PC-9 (cell line): ENCODE measurements at regions not wholly inside any gene's neighbourhood (a gene's known extent, or its start where the extent isn't known, plus 50 kb on each side); places are given as distances from the start of the nearest gene placed in this dataset.
"Not testable (repeated sequence)": the region's sequence is repeated elsewhere in the genome, so short reads cannot be mapped to it uniquely, and the experiment has no call there.

ENCODE experiments used
- BruUV-seq: library from RNA; stranded (reverse); fragments of 400-500 nt; replicated peaks from 2 replicates; lab custom pipeline; 2021; lab: Mats Ljungman, UMichigan
- CTCF ChIA-PET: fragments of 300-600 bp; sonication (Branson Sonifier 250); formaldehyde crosslinking; loops from one replicate; lab custom pipeline; 2022; ENCODE audit warnings: antibody characterized with exemption; lab: Charles Lee
- POLR2A ChIA-PET: fragments of 300-600 bp; sonication (Branson Sonifier 250); formaldehyde crosslinking; loops from one replicate; lab custom pipeline; 2022; ENCODE audit warnings: antibody characterized with exemption; ENCODE audit not compliant: unreplicated experiment; lab: Charles Lee
- DNase-seq, 2 experiments: peaks; one replicate each; pipeline versions ENCODE4 v3.0.0 to v3.0.0-alpha.2; 2015 to 2022; ENCODE audit warnings: mixed read lengths in 1 of 2
- H2AFZ ChIP-seq: fragments of 200-600 bp; sonication (generic); 2 replicates; pipeline ENCODE4 v1.8.1; 2017; ENCODE audit warnings: antibody characterized with exemption
- H3F3A ChIP-seq: fragments of 200-600 bp; sonication (generic); 2 replicates; pipeline ENCODE4 v1.8.1; 2017; ENCODE audit warnings: antibody characterized with exemption, mild to moderate bottlenecking, low read depth; ENCODE audit not compliant: insufficient read depth
- H3K27ac ChIP-seq: fragments of 200-600 bp; sonication (generic); 2 replicates; pipeline ENCODE4 v1.6.1; 2016; ENCODE audit warnings: mixed run types
- H3K27me3 ChIP-seq: fragments of 200-600 bp; sonication (generic); 2 replicates; pipeline ENCODE4 v1.6.1; 2016; ENCODE audit warnings: low read depth, mixed run types; ENCODE audit not compliant: insufficient read depth
- H3K36me3 ChIP-seq: fragments of 200-600 bp; sonication (generic); 2 replicates; pipeline ENCODE4 v1.6.1; 2016; ENCODE audit warnings: low read depth, mixed run types
- H3K4me1 ChIP-seq: fragments of 200-600 bp; sonication (generic); replicated peaks from 2 replicates; pipeline ENCODE4 v1.6.1; 2016; ENCODE audit warnings: mixed run types; ENCODE audit not compliant: insufficient read depth
- H3K4me2 ChIP-seq: fragments of 200-600 bp; sonication (generic); 2 replicates; pipeline ENCODE4 v1.6.1; 2017; ENCODE audit warnings: mixed run types
- H3K4me3 ChIP-seq: fragments of 200-600 bp; sonication (generic); 2 replicates; pipeline ENCODE4 v1.6.1; 2016; ENCODE audit warnings: mixed run types
- H3K79me2 ChIP-seq: fragments of 200-600 bp; sonication (generic); 2 replicates; pipeline ENCODE4 v1.6.1; 2017; ENCODE audit warnings: low read depth, mixed run types
- H3K9me2 ChIP-seq: fragments of 200-600 bp; sonication (generic); 2 replicates; pipeline ENCODE4 v1.8.1; 2017; ENCODE audit warnings: mild to moderate bottlenecking; ENCODE audit not compliant: insufficient read depth
- H3K9me3 ChIP-seq: fragments of 200-600 bp; sonication (generic); 2 replicates; pipeline ENCODE4 v1.8.1; 2016; ENCODE audit warnings: low read depth; ENCODE audit not compliant: insufficient read depth
- H4K20me1 ChIP-seq: fragments of 200-600 bp; sonication (generic); 2 replicates; pipeline ENCODE4 v1.8.1; 2017; ENCODE audit not compliant: insufficient read depth
- CTCF ChIP-seq: fragments of 200-600 bp; sonication (generic); conservative IDR thresholded peaks from 2 replicates; pipeline ENCODE4 v1.6.1; 2017; ENCODE audit warnings: mixed run types, antibody characterized with exemption, mild to moderate bottlenecking, moderate library complexity
- EZH2 ChIP-seq: fragments of 200-600 bp; sonication (generic); IDR thresholded peaks from 2 replicates; pipeline ENCODE4 v1.8.0; 2017; ENCODE audit warnings: antibody characterized with exemption, low read depth
- intact Hi-C: fragments of 100-400 bp; cut with micrococcal nuclease; formaldehyde crosslinking; loops from one replicate; pipeline ENCODE4 v1.10.0; 2022; ENCODE audit not compliant: unreplicated experiment

- Histone ChIP-seq H4K20me1 (no peaks in the 10 kb centered on the region), H3K4me1 (no peaks in the 10 kb centered on the region), H3K27ac (no peak overlapping the region), H3K4me3 (no peak overlapping the region), H3K9me2 (no peaks in the 10 kb centered on the region), H3K36me3 (no peaks in the 10 kb centered on the region), H3K79me2 (no peaks in the 10 kb centered on the region), H3K4me2 (no peak overlapping the region), H3F3A (no peaks in the 10 kb centered on the region), H2AFZ (no peak overlapping the region), H3K27me3 (no peaks in the 10 kb centered on the region), H3K9me3 (no peaks in the 10 kb centered on the region)
- intact Hi-C loops = no loop called here
- CTCF ChIA-PET = no interaction called here
- TF ChIP-seq EZH2 = no peak
- POLR2A ChIA-PET = no interaction called here
- no TSS peak for BruUV-seq
- no peak for DNase-seq
These were observed 80.5 kb upstream of the ADGRA3 start for GRCh38 chr4:22596409-22596808.

- Histone ChIP-seq H3K36me3 (no peaks in the 10 kb centered on the region), H3K9me2 (no peaks in the 10 kb centered on the region), H3F3A (no peaks in the 10 kb centered on the region), H3K4me3 (no peak overlapping the region), H3K9me3 (no peaks in the 10 kb centered on the region), H2AFZ (no peak overlapping the region), H3K4me1 (no peaks in the 10 kb centered on the region), H4K20me1 (no peaks in the 10 kb centered on the region), H3K27ac (no peak overlapping the region), H3K27me3 (no peaks in the 10 kb centered on the region), H3K4me2 (no peak overlapping the region), H3K79me2 (no peaks in the 10 kb centered on the region)
- DNase-seq = no peak
- intact Hi-C loops = no loop called here
- POLR2A ChIA-PET = no interaction called here
- BruUV-seq = no TSS peak
- no peak for TF ChIP-seq CTCF
- no peak for TF ChIP-seq EZH2
- CTCF ChIA-PET = no interaction called here
These were observed 81.6 kb upstream of the ADGRA3 start for GRCh38 chr4:22597471-22597870.

GRCh38 chr4:22598113-22599047 lies 82.5 kb upstream of the ADGRA3 start:
- H3K9me3 ChIP-seq, H3K4me1 ChIP-seq, H3K27me3 ChIP-seq, H3K27ac ChIP-seq, H3K4me3 ChIP-seq, DNase-seq, H3K4me2 ChIP-seq, H3K79me2 ChIP-seq, H4K20me1 ChIP-seq, H3K9me2 ChIP-seq, H3K36me3 ChIP-seq, POLR2A ChIA-PET, H2AFZ ChIP-seq, CTCF ChIA-PET, H3F3A ChIP-seq, intact Hi-C loops, BruUV-seq: not testable (repeated sequence)

- H3K4me3 ChIP-seq, POLR2A ChIA-PET: not testable (repeated sequence)
These were observed 83.5 kb upstream of the ADGRA3 start for GRCh38 chr4:22599228-22599928.

GRCh38 chr4:22599929-22600432 lies 84.1 kb upstream of the ADGRA3 start:
- H3K79me2 ChIP-seq, H3K36me3 ChIP-seq, H3F3A ChIP-seq, H3K27me3 ChIP-seq, H3K4me1 ChIP-seq, intact Hi-C loops, H3K27ac ChIP-seq, H2AFZ ChIP-seq, CTCF ChIA-PET, POLR2A ChIA-PET, DNase-seq, H4K20me1 ChIP-seq, BruUV-seq, H3K4me3 ChIP-seq, H3K9me3 ChIP-seq, H3K9me2 ChIP-seq, H3K4me2 ChIP-seq: not testable (repeated sequence)

More at GRCh38 chr4:22599228-22599928, 83.5 kb upstream of the ADGRA3 start:
- H3K9me3 ChIP-seq, H3F3A ChIP-seq, H3K9me2 ChIP-seq, H3K4me2 ChIP-seq, intact Hi-C loops, H2AFZ ChIP-seq, H3K27me3 ChIP-seq, H4K20me1 ChIP-seq, H3K4me1 ChIP-seq, DNase-seq, BruUV-seq, H3K79me2 ChIP-seq, H3K27ac ChIP-seq, CTCF ChIA-PET, H3K36me3 ChIP-seq: not testable (repeated sequence)

GRCh38 chr4:22601638-22602037 lies 85.8 kb upstream of the ADGRA3 start:
- CTCF ChIA-PET = not testable (repeated sequence)

More at GRCh38 chr4:22601638-22602037, 85.8 kb upstream of the ADGRA3 start:
- H2AFZ ChIP-seq, H3K9me2 ChIP-seq, H3K9me3 ChIP-seq, H3K4me1 ChIP-seq, H3F3A ChIP-seq, H3K79me2 ChIP-seq, H3K27ac ChIP-seq, H3K4me2 ChIP-seq, H4K20me1 ChIP-seq, DNase-seq, intact Hi-C loops, H3K27me3 ChIP-seq, BruUV-seq, H3K4me3 ChIP-seq, H3K36me3 ChIP-seq: not testable (repeated sequence)
- POLR2A ChIA-PET = interaction anchor here (0.6 kb wide), 1 partner anchor 155 kb away, joined by 3 read pairs; no protein-coding TSS in a partner anchor
